DND-41 (cell line): ENCODE measurements at regions not wholly inside any gene's neighbourhood (a gene's known extent, or its start where the extent isn't known, plus 50 kb on each side); places are given as distances from the start of the nearest gene placed in this dataset.

Experiments
- EZH2 ChIP-seq: IDR thresholded peaks from 3 replicates; pipeline ENCODE4 v1.6.1; 2012; ENCODE audit warnings: borderline replicate concordance, low read depth, mild to moderate bottlenecking, moderate library complexity, low read length, inconsistent platforms; ENCODE audit not compliant: severe bottlenecking
- TF ChIP-seq, protein P1 (sequence below): IDR thresholded peaks from 2 replicates; pipeline ENCODE4 v1.5.1; 2012; ENCODE audit warnings: borderline replicate concordance, low read length, moderate library complexity, mild to moderate bottlenecking; ENCODE audit not compliant: poor library complexity, severe bottlenecking; ENCODE audit errors: extremely low read depth

DNA sequence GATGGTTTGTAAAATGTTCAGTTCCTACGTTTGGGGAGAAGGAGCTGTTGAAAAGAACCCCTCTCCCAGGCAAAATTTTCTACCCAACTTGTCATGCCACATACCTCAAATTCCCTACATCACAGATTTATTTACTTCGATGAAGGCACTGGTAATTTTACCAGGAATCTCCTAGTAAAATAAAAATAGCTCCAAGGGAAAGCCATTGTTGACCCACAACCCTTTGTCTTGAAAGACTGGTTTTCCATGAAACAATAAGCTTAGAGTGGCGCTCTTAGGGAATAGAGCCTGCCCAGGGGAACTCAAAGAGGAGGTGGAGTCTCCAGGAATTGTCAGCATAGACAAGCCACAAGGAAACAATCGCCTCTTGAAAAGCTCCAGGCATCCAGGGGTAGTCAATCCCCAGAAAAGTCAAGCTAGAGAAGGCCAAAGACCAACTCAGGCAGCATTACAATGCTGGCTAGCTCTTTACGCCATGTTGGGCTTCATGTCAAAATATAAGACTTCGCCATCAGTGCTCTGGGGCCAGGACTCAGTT is 99.2 kb upstream of the RREB1 start:
- TF ChIP-seq, protein P1, sequence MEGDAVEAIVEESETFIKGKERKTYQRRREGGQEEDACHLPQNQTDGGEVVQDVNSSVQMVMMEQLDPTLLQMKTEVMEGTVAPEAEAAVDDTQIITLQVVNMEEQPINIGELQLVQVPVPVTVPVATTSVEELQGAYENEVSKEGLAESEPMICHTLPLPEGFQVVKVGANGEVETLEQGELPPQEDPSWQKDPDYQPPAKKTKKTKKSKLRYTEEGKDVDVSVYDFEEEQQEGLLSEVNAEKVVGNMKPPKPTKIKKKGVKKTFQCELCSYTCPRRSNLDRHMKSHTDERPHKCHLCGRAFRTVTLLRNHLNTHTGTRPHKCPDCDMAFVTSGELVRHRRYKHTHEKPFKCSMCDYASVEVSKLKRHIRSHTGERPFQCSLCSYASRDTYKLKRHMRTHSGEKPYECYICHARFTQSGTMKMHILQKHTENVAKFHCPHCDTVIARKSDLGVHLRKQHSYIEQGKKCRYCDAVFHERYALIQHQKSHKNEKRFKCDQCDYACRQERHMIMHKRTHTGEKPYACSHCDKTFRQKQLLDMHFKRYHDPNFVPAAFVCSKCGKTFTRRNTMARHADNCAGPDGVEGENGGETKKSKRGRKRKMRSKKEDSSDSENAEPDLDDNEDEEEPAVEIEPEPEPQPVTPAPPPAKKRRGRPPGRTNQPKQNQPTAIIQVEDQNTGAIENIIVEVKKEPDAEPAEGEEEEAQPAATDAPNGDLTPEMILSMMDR: no peak
- TF ChIP-seq EZH2: no peak
